ENCODE measurements at regions not wholly inside any gene's neighbourhood (a gene's known extent, or its start where the extent isn't known, plus 50 kb on each side); places are given as distances from the start of the nearest gene placed in this dataset.

DNA sequence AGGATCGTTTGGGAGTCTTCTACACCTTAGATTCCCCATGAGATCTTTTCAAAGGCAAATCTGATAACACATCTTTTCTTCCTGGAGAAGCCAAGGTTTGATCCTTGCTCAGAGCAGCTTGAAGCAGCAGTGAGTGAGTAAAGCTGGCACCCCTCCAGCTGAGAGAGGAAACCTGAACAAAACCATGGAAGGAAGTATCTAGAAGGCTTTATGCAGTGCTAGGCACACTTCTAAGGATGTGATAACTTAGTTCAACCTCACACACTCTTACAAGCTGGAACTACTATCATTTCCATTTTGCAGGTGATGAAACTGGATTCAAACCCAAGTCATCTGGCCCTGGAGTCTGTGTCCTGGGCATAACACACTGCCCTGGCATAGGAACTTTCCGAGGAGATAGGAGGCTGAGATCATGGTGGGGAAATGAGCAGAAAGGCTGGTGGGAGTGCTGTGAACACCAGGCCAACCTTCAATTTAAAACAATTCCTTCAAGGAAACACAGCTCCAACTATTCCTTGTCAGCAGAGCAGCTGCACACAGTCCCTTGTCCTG is 71.2 kb downstream of the CTAGE1 start:
- no peak for TF ChIP-seq YY1 (IDR thresholded peaks at IDR 0.05; ENCODE audit: insufficient read depth, insufficient read length)
- no peak for TF ChIP-seq ZNF274 (IDR thresholded peaks at IDR 0.05; ENCODE audit: low read depth, low read length)
- TF ChIP-seq SUZ12 (IDR thresholded peaks at IDR 0.05; ENCODE audit: extremely low read depth, insufficient read depth, insufficient read length): no peak
